ENCODE measurements at regions not wholly inside any gene's neighbourhood (a gene's known extent, or its start where the extent isn't known, plus 50 kb on each side); places are given as distances from the start of the nearest gene placed in this dataset.

DNA sequence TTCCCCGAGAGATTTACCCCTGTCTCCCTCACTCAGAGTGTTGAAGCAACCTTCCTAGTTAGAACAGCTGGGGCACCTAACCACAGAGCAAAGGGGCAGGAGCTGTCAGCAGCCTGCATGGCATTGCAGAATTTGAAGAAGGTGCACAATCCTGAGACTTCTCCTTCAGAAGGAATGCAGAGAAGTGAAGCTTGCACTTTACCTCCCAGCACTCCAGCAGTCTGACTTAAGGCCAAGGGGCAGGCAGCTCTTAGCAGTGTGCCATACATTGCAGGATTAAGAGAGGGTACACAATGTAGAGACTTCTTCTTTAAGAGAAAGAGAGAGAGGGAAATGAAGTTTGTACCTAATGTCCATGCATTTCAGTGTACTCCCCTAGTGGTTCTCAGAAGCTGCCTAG lies 236.0 kb upstream of the FBXL7 start:
- CTCF ChIA-PET, result no interaction called here
- H3K27me3 ChIP-seq (replicated peaks; ENCODE audit: insufficient read depth, low read depth, low read length, poor library complexity), result no peaks in the 10 kb centered on the region
- H3K27ac ChIP-seq (ENCODE audit: low read depth, low read length, poor library complexity, severe bottlenecking), result no peak overlapping the region
- TF ChIP-seq, protein P1, sequence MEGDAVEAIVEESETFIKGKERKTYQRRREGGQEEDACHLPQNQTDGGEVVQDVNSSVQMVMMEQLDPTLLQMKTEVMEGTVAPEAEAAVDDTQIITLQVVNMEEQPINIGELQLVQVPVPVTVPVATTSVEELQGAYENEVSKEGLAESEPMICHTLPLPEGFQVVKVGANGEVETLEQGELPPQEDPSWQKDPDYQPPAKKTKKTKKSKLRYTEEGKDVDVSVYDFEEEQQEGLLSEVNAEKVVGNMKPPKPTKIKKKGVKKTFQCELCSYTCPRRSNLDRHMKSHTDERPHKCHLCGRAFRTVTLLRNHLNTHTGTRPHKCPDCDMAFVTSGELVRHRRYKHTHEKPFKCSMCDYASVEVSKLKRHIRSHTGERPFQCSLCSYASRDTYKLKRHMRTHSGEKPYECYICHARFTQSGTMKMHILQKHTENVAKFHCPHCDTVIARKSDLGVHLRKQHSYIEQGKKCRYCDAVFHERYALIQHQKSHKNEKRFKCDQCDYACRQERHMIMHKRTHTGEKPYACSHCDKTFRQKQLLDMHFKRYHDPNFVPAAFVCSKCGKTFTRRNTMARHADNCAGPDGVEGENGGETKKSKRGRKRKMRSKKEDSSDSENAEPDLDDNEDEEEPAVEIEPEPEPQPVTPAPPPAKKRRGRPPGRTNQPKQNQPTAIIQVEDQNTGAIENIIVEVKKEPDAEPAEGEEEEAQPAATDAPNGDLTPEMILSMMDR (conservative IDR thresholded peaks at IDR 0.05; ENCODE audit: low read depth, low read length), result no peak
- TF ChIP-seq EZH2 (IDR thresholded peaks at IDR 0.05; ENCODE audit: borderline replicate concordance, low read depth, low read length, poor library complexity, severe bottlenecking), result no peak
- intact Hi-C loops (cut with micrococcal nuclease; ENCODE audit: unreplicated experiment), result no loop called here
- H3K4me1 ChIP-seq (ENCODE audit: insufficient read depth, low read length, poor library complexity, severe bottlenecking), result no peaks in the 10 kb centered on the region
- BruUV-seq (replicated peaks), result no TSS peak
- H3K9me3 ChIP-seq (ENCODE audit: low read depth, low read length, poor library complexity, severe bottlenecking), result peaks cover 12% of the 10 kb centered on the region
- POLR2A ChIA-PET (ENCODE audit: low non-redundant PET), result no interaction called here
- no peak for DNase-seq (ENCODE audit: low spot score)
- no peaks in the 10 kb centered on the region for H3K36me3 ChIP-seq (ENCODE audit: insufficient read depth, low read length, poor library complexity, severe bottlenecking)
- H3K4me3 ChIP-seq (ENCODE audit: low read depth, low read length, poor library complexity, severe bottlenecking), result no peak overlapping the region

DNA sequence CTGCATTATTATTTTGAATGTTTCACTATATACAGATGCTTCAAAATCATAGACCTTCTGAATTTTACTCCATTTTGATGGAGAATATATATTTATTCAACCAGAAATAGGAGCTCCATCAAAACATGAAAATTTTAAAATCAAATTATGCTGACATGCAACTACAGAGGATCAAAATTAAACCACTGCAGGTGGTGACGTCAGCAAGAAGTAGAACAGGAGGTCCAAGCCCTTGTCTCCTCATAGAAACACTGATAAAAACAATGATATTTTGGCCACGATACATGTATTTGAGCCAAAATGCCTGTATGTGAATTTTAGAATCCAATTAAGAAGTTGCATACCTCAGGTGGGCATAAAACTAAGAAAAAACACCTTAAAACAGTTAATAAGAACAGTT lies 236.6 kb upstream of the FBXL7 start:
- Histone ChIP-seq H3K36me3 (ENCODE audit: insufficient read depth, low read length, poor library complexity, severe bottlenecking) (no peaks in the 10 kb centered on the region), H3K27me3 (replicated peaks; ENCODE audit: insufficient read depth, low read depth, low read length, poor library complexity) (no peaks in the 10 kb centered on the region), H3K4me3 (ENCODE audit: low read depth, low read length, poor library complexity, severe bottlenecking) (no peak overlapping the region), H3K27ac (ENCODE audit: low read depth, low read length, poor library complexity, severe bottlenecking) (no peak overlapping the region), H3K4me1 (ENCODE audit: insufficient read depth, low read length, poor library complexity, severe bottlenecking) (no peaks in the 10 kb centered on the region), H3K9me3 (ENCODE audit: low read depth, low read length, poor library complexity, severe bottlenecking) (peaks cover 10% of the 10 kb centered on the region)
- intact Hi-C loops (cut with micrococcal nuclease; ENCODE audit: unreplicated experiment), result no loop called here
- no peak for DNase-seq (ENCODE audit: low spot score)
- ChIA-PET POLR2A (ENCODE audit: low non-redundant PET) (no interaction called here), CTCF (no interaction called here)
- no peak for TF ChIP-seq EZH2 (IDR thresholded peaks at IDR 0.05; ENCODE audit: borderline replicate concordance, low read depth, low read length, poor library complexity, severe bottlenecking)
- TF ChIP-seq, protein P1 (conservative IDR thresholded peaks at IDR 0.05; ENCODE audit: low read depth, low read length), result no peak
- BruUV-seq (replicated peaks), result no TSS peak

DNA sequence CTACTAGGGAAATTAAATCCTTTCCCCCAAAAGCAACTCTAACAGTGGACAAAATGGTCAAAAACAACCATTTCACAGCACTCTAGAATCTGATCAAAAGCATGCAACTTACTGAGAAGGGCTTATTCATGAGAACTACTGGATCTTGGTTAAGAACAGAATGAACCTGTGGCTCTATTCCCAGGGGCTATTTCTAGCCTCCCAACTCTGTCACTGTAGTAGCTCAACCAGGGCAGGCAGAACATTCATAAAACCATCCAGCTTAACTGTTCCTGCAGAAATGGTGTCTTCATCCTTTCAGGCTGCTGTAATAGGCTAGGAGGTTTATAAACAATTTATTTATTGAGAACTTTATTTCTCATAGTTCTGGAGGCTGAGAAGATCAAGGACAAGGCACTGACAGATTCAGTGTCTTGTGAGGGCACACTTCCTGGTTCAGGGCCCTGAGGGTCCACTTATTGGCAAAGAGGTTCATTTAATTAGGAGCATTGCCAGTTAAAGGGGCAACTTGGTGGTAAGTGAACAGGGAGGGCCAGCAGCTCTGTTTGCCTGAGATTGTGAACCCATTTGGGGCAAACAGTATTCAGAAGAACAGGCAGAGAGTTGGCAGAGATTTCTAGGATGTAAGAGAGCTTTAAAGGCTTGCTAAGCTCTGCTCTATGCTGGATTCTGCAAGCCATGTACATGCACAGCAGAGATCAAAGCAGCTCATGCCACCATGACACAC lies 238.5 kb upstream of the FBXL7 start:
- Histone ChIP-seq H3K9me3 (ENCODE audit: low read depth, low read length, poor library complexity, severe bottlenecking) (no peaks in the 10 kb centered on the region), H3K4me1 (ENCODE audit: insufficient read depth, low read length, poor library complexity, severe bottlenecking) (no peaks in the 10 kb centered on the region), H3K4me3 (ENCODE audit: low read depth, low read length, poor library complexity, severe bottlenecking) (no peak overlapping the region), H3K27ac (ENCODE audit: low read depth, low read length, poor library complexity, severe bottlenecking) (no peak overlapping the region), H3K36me3 (ENCODE audit: insufficient read depth, low read length, poor library complexity, severe bottlenecking) (no peaks in the 10 kb centered on the region), H3K27me3 (replicated peaks; ENCODE audit: insufficient read depth, low read depth, low read length, poor library complexity) (no peaks in the 10 kb centered on the region)
- ChIA-PET POLR2A (ENCODE audit: low non-redundant PET) (no interaction called here), CTCF (no interaction called here)
- DNase-seq (ENCODE audit: low spot score), result no peak
- TF ChIP-seq, protein P1 (conservative IDR thresholded peaks at IDR 0.05; ENCODE audit: low read depth, low read length), result no peak
- TF ChIP-seq EZH2 (IDR thresholded peaks at IDR 0.05; ENCODE audit: borderline replicate concordance, low read depth, low read length, poor library complexity, severe bottlenecking), result no peak
- BruUV-seq (replicated peaks), result no TSS peak
- intact Hi-C loops (cut with micrococcal nuclease; ENCODE audit: unreplicated experiment), result no loop called here
